OCI-LY7 (cell line): ENCODE measurements at regions not wholly inside any gene's neighbourhood (a gene's known extent, or its start where the extent isn't known, plus 50 kb on each side); places are given as distances from the start of the nearest gene placed in this dataset.

ENCODE experiments used
- EZH2phosphoT487 ChIP-seq: fragments of 200-600 bp; sonication (generic); IDR thresholded peaks from 2 replicates; pipeline ENCODE4 v1.6.1; 2018; ENCODE audit warnings: low read depth, borderline replicate concordance, mild to moderate bottlenecking, mixed run types, antibody characterized with exemption, low read length, moderate library complexity, mixed read lengths
- TF ChIP-seq, protein P1 (sequence below): fragments of 200-600 bp; sonication (generic); conservative IDR thresholded peaks from 2 replicates; pipeline ENCODE4 v1.5.1; 2014; ENCODE audit warnings: mild to moderate bottlenecking, antibody characterized with exemption, low read length, moderate library complexity, mixed read lengths

DNA sequence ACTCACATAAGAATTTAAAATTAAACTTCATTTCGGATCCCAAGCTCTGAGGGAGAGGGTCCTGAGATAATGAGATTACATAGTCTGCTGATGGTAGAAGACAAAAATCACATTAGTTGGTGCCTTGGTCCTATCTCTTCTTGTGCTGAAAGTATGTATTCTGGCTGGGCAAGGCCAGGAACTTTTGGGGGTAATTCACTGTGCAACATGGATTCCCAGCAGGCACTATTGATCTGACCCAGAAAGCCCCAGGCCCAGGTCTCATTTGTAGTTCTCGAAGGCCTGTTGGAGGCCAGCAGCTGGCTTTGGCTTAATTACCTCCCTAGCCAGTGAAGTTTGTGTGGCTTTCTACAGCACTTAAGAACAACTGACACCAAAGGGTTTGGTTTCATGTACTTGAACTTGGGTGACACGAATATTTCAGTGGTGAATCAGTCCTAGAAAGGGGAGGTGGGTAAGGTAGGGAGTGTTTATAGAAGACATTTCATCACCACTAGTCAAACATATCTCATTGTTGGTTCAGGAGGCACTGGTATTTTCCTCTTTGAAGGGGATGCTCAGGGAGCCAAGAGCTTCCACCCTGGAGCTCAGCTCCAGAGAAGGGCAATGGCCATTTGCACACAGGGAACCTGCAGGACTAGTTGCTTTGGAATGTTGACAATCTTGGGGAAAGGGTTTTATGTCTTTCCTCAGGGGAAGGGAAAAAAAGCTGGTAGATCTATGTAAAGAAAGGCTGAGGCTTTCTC lies 217.8 kb downstream of the OSR1 start:
- TF ChIP-seq, protein P1, sequence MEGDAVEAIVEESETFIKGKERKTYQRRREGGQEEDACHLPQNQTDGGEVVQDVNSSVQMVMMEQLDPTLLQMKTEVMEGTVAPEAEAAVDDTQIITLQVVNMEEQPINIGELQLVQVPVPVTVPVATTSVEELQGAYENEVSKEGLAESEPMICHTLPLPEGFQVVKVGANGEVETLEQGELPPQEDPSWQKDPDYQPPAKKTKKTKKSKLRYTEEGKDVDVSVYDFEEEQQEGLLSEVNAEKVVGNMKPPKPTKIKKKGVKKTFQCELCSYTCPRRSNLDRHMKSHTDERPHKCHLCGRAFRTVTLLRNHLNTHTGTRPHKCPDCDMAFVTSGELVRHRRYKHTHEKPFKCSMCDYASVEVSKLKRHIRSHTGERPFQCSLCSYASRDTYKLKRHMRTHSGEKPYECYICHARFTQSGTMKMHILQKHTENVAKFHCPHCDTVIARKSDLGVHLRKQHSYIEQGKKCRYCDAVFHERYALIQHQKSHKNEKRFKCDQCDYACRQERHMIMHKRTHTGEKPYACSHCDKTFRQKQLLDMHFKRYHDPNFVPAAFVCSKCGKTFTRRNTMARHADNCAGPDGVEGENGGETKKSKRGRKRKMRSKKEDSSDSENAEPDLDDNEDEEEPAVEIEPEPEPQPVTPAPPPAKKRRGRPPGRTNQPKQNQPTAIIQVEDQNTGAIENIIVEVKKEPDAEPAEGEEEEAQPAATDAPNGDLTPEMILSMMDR: no peak
- TF ChIP-seq EZH2phosphoT487: no peak
